GM21526 (cell line): ENCODE measurements at regions not wholly inside any gene's neighbourhood (a gene's known extent, or its start where the extent isn't known, plus 50 kb on each side); places are given as distances from the start of the nearest gene placed in this dataset.
"Not testable (repeated sequence)": the region's sequence is repeated elsewhere in the genome, so short reads cannot be mapped to it uniquely, and the experiment has no call there.

ENCODE experiments used
- ATAC-seq: cut with Tn5 transposase; IDR thresholded peaks from one replicate; pipeline ENCODE4 v1.9.1; 2021; ENCODE audit warnings: moderate library complexity; ENCODE audit not compliant: unreplicated experiment, low FRiP score

GRCh38 chr1:217921126-217921904 is 290.2 kb downstream of the SPATA17 start:
- no peak for ATAC-seq

DNA sequence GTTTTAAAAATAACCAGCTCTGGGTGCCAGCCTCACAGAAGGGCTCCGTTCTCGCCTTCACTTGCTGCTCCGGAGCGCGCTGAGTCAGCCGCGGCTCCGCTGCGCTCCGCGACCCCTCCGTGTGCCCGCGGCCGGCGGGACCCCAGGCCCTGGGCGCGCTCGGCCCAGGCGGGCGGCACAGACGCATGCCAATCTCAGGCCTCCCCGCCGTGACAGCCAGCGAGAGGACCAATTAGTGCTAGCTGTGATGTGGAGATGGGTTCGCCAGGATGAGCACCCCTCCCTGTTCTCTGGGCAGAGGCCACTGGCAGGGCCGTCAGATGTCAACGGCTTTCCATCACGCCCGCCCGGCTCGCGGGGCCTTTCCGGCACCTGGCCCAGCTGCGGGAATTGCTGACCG is 293.8 kb downstream of the SPATA17 start:
- ATAC-seq: no peak

GRCh38 chr1:217929213-217929885 is 298.2 kb downstream of the SPATA17 start:
- no peak for ATAC-seq

- ATAC-seq: no peak
Measured at GRCh38 chr1:217943361-217943760, 312.2 kb downstream of the SPATA17 start.

DNA sequence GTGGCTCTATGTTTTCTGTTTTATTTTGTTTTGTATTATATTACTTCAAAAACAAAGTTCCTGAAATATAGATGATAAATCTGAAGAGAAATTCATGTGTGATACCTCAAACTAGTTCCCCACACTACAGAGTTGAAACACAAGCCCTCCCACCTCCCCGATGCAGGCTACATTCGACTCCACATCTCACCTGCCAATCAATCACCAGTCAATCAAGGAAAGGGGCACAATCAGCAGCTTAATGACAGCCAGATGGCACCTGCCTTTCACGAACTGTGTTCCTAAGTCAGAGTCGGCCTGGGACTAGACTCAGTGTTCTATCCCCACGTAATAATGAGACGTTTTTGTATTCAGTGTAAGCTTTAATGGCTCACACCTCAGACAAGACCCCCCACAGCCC is 313.4 kb downstream of the SPATA17 start:
- ATAC-seq: no peak

- no peak for ATAC-seq
Measured at GRCh38 chr1:217946511-217946910, 315.4 kb downstream of the SPATA17 start.

DNA sequence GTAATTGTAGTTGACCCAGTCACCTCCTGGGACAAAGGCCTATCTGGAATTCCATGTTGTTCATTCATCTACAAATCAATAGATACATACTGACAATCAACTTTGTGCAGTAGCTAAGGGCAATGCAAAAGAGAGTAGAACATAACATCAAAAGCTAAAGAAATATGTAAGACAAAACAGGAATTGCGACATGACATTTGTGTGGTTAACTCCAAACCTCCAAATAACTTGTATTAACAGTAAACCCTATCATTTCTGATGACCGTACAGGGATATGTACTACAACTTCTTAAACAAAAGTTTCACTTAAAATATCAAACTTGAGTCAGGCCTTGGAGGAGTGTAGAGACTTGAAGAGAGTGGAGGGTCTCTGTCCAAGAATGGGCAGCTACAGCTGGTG is 317.6 kb downstream of the SPATA17 start:
- ATAC-seq: no peak

GRCh38 chr1:217953330-217953729 is 322.2 kb downstream of the SPATA17 start:
- ATAC-seq: no peak

DNA sequence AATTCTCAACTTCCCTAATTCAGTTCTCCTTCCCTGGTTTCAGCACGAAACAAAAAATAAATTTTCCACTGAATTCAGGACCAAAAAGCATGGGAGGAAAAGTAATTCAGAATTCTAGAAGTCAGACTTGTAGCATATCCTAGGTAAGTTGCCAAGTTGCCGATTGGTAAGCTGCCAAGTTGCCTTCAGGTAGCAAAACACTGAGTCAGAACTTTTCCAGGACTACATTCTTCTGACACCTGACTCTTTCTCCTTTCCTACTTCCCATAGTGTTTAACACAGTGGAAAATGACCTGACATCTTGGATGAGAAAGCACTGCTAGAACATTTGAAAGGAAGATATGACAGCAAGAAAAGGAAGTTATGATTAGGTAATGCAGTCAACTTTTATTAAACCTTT is 322.8 kb downstream of the SPATA17 start:
- ATAC-seq: no peak

- ATAC-seq: no peak
Measured at GRCh38 chr1:217955723-217956122, 324.6 kb downstream of the SPATA17 start.

DNA sequence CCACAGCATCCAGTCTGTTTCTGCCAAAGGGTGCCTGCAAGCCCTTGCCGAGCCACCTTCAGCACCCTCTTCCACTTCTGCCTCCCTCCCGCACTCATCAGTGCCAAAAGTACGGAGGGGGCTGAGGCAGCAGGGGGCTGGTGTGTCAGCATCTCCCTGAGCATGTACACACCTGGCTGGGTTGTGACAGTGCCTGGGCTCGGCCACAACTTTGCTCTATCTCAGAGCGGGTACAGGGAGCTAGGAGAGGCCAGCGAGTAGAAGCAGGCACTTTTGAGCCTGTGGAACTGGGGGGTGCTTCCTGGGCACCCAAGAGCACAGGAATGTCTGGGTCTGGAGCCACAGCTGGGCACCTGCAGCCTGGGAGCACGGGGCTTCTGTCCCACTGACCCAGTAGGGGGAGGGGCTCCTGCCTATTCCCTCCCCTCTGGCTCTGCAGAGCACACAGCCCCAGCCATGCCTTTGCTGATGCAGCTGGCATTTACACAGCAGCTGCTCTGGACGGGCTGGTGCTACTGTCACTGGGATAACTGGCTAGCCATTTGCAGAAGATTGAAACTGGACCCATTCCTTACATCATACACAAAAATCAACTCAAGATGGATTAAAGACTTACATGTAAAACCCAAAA is 319.8 kb upstream of the RRP15 start:
- ATAC-seq: no peak

DNA sequence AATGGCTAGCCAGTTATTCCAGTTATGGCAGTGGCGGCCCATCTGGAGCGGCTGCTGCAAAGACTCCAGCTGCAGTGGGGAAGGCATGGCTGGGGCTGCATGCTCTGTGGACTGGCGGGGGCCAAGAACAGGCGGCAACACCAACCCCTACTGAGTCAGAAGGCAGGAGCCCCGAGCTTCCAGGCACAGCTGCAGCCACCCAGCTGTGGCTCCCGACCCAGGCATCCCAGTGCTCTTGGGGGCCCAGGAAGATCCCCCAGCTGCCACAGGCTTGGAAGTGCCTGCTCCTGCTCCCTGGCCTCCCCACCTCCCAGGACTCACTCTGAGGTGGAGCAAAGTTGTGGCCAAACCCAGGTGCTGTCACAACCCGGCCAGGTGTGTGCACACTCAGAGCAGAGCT is 317.0 kb upstream of the RRP15 start:
- ATAC-seq: no peak

GRCh38 chr1:217969428-217969827 is 315.7 kb upstream of the RRP15 start:
- ATAC-seq: no peak

DNA sequence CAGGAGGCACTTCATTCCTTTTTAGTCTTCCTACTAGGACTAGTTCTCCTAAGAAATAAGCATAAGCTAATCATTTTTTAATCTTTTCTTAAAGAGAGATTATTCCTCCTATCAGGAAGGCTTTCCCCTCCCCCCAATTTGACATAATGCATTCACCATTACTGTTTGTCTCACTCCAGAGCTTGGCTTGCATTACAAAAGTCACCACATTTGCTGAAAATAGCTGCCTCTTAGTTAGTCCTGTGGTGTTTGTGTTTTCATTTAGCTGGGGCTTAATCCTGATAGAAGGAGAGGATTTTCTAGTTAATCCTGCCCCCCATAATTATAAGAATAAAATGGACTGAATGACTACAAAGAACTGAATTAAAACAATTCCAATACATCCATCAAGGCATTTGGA is 307.1 kb upstream of the RRP15 start:
- no peak for ATAC-seq

DNA sequence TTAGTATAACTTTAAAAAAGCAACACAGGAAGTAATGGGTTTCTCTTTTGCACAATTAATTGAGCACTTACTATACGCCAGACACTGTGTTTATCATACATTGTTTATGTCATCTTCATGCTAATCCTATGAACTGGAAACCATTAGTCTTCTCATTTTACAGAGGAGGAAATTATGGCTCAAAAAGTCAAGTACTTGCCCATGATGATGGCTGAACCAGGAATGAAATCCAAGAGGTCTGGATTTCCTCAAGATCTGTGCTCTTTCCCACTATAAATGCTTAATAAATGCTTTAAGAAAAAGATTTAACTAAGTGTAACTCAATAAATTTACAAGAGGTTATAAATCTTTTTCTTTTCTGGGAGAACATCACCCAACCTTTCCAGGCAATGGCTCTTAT is 303.7 kb upstream of the RRP15 start:
- ATAC-seq: no peak

DNA sequence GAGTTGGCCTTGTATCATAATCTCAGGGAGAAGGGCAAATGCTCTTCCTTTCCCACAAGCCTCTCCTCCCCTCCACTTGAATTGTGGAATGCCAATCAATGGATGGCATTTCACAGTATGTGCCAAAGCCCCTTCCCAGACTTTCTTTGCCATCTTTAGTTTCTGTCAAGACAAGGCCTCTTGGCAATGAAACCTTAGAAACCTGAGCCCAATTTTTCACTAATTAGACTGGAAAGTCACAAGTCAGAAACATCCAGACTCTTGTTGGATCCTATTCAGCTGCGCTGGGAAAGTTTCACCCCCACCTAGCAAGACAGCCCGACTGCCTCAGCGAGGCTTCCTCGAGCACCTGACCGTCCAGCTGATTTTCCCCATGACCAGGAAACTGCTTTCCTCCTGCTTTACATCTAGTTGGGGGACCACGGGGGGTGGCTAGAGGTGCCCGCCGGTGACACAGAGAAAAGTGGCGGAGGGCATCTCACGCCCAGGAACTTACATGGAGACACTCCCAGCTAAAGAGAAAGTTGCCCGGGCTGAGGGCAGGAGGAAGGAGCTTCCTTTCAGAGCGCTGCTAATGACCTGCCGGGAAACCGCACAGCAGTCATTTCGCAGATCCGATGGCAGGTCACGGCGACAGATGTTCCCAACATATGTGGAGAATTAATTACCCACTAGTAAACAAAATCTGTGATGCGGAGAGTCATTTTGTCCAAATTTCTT is 302.6 kb upstream of the RRP15 start:
- no peak for ATAC-seq

- no peak for ATAC-seq
Measured at GRCh38 chr1:217983051-217983375, 302.1 kb upstream of the RRP15 start.

DNA sequence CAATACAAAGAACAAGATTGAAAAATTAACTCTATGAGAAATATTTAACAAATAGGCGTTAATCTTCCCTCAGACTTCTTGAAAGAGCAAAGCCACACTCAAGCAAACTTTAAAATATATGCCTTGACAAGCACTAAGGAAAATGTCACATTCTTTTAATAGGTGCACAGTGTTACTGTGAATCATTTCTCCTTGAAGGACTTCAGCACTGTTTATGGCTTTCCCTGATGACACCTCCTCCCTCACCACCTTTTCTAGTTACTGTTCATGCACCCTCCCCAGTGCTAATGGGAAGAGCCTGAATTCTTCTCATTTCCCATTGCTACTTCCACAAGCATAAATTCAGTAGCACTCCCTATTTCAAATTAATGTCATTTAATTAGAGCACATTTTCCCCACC is 299.5 kb upstream of the RRP15 start:
- ATAC-seq: no peak

DNA sequence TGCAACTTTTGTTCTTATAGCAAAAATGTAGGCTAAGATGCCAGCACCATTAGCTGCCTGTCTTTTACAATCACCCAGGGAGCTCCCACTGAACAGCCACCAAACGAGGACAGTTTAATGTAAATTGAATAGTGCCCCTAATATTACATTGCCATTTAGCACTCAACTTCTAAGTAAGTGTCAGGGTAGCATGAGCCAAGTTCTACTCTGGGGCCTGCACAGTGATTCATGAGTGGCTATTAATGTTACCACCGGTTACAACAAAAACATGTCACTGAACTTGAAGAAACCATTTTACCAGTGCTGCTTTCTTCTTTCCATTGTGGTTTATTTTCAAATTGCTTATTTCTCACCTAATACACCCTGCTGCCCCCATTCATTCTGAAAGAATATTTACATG is 295.6 kb upstream of the RRP15 start:
- ATAC-seq: no peak

DNA sequence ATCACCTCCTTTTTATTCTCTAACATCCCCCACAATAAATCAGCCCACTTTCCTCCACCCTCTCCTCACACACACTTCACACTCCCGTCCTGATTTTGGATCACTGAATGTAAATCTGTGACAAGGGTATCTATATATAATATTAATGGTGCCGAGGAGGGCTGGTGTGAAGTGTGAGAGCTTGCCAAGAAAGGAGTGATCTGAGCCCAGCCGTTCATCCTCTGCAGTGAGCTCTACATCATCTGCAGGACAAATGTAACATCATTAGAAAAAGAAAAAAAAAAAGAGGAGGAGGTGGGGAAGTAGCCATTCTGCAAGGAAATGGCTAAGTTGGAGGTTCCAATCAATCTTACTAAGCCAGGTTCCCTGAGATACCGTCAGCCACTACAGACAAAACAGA is 291.7 kb upstream of the RRP15 start:
- ATAC-seq: no peak

DNA sequence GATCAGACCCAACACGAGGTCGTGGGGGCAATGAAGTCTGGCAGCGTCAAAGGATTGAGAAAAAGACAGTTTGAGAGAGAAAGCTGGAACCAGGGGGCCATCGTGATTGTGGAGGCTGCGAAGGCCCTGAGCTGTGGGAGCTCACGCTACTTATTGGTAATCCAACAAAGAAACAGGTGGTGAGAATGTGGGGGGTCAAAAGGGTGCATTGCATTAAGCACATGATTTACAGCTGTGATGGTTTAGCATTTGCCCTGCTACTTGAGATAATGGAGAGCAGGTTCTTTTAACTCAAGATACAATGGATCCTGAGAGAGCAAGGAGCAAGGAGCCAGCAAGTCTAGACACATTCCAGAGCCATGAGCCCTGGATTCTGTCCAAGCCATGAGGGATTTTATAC is 276.8 kb upstream of the RRP15 start:
- not testable (repeated sequence) for ATAC-seq
